ENCODE measurements at regions not wholly inside any gene's neighbourhood (a gene's known extent, or its start where the extent isn't known, plus 50 kb on each side); places are given as distances from the start of the nearest gene placed in this dataset.

- Histone ChIP-seq H3K36me3 (ENCODE audit: control insufficient read depth, insufficient read depth, low read length) (peaks cover 5% of the 10 kb centered on the region), H3K9me3 (ENCODE audit: control insufficient read depth, low read length) (no peaks in the 10 kb centered on the region), H3K4me1 (ENCODE audit: control insufficient read depth, insufficient read depth, low read length) (no peaks in the 10 kb centered on the region), H3K27me3 (ENCODE audit: control insufficient read depth, insufficient read depth, low read length, poor library complexity, severe bottlenecking) (no peaks in the 10 kb centered on the region), H3K27ac (ENCODE audit: low read depth, low read length) (no peak overlapping the region), H3K9ac (ENCODE audit: extremely low read depth, low read length, poor library complexity, severe bottlenecking) (no peak overlapping the region), H3K4me3 (ENCODE audit: low read length) (no peak overlapping the region)
- no peak for DNase-seq
- Mint-ChIP-seq H3K36me3 (ENCODE audit: low read depth) (peaks cover 12% of the 10 kb centered on the region), H3K4me3 (no peak overlapping the region), H3K9me3 (no peaks in the 10 kb centered on the region), H3K27me3 (ENCODE audit: insufficient read depth) (no peaks in the 10 kb centered on the region), H3K27ac (no peak overlapping the region), H3K4me1 (peaks cover 7% of the 10 kb centered on the region)
- TF ChIP-seq, protein P1, sequence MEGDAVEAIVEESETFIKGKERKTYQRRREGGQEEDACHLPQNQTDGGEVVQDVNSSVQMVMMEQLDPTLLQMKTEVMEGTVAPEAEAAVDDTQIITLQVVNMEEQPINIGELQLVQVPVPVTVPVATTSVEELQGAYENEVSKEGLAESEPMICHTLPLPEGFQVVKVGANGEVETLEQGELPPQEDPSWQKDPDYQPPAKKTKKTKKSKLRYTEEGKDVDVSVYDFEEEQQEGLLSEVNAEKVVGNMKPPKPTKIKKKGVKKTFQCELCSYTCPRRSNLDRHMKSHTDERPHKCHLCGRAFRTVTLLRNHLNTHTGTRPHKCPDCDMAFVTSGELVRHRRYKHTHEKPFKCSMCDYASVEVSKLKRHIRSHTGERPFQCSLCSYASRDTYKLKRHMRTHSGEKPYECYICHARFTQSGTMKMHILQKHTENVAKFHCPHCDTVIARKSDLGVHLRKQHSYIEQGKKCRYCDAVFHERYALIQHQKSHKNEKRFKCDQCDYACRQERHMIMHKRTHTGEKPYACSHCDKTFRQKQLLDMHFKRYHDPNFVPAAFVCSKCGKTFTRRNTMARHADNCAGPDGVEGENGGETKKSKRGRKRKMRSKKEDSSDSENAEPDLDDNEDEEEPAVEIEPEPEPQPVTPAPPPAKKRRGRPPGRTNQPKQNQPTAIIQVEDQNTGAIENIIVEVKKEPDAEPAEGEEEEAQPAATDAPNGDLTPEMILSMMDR (conservative IDR thresholded peaks at IDR 0.05): no peak
- WGBS, 2 experiments (ENCODE audit: insufficient coverage in 1 of 2, insufficient read length in 1 of 2): 91 to 100% methylated on average over 1 of the region's 2 CpGs
Observed at GRCh38 chr19:46962030-46962570, 57.5 kb upstream of the NPAS1 start.

DNA sequence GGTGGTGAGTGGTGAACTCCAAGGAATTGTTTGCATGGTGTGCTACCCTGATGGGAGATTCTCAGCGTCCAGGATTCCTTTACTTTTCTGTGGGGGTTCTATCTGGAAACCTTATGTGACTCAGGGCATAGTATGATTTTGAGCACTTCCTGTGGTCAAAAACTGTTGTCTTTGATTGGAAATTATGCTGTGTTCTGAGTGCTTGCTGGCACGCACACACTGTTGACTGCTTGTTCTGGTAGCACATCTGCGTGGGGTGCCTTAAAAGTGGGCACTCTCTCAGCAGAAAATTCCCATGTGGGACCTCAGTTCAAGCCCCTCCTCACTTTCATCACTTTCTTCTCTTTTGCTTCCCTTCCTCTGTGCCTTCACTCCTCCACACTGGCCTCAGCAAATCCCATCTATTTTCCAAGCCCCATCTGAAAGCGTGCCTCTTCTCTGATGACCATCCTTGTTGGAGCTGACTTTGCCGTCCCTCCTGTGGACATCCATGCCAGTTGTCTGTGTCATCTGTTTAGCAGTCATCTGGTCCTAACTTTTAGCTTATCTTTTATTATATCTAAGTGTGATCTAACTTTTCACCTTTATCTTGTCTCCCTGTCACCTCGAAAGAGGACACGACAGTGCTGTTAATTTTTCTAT lies 56.4 kb upstream of the NPAS1 start:
- Mint-ChIP-seq H3K36me3 (ENCODE audit: low read depth) (peaks cover 10% of the 10 kb centered on the region), H3K27me3 (ENCODE audit: insufficient read depth) (no peaks in the 10 kb centered on the region), H3K4me3 (no peak overlapping the region), H3K27ac (peak overlapping the region; percentile 1), H3K9me3 (no peaks in the 10 kb centered on the region), H3K4me1 (peaks cover 17% of the 10 kb centered on the region)
- DNase-seq: no peak
- Histone ChIP-seq H3K36me3 (ENCODE audit: control insufficient read depth, insufficient read depth, low read length) (peaks cover 5% of the 10 kb centered on the region), H3K9ac (ENCODE audit: extremely low read depth, low read length, poor library complexity, severe bottlenecking) (no peak overlapping the region), H3K9me3 (ENCODE audit: control insufficient read depth, low read length) (no peaks in the 10 kb centered on the region), H3K27ac (ENCODE audit: low read depth, low read length) (no peak overlapping the region), H3K27me3 (ENCODE audit: control insufficient read depth, insufficient read depth, low read length, poor library complexity, severe bottlenecking) (no peaks in the 10 kb centered on the region), H3K4me1 (ENCODE audit: control insufficient read depth, insufficient read depth, low read length) (no peaks in the 10 kb centered on the region), H3K4me3 (ENCODE audit: low read length) (no peak overlapping the region)
- 94 to 96% methylated on average over 6 to 7 of the region's 7 CpGs for WGBS, 2 experiments (ENCODE audit: insufficient coverage in 1 of 2, insufficient read length in 1 of 2)
- TF ChIP-seq, protein P1 (conservative IDR thresholded peaks at IDR 0.05): no peak

GRCh38 chr19:46967578-46968032 lies 52.0 kb upstream of the NPAS1 start:
- Histone ChIP-seq H3K27ac (ENCODE audit: low read depth, low read length) (no peak overlapping the region), H3K9ac (ENCODE audit: extremely low read depth, low read length, poor library complexity, severe bottlenecking) (no peak overlapping the region), H3K36me3 (ENCODE audit: control insufficient read depth, insufficient read depth, low read length) (no peaks in the 10 kb centered on the region), H3K4me1 (ENCODE audit: control insufficient read depth, insufficient read depth, low read length) (no peaks in the 10 kb centered on the region), H3K9me3 (ENCODE audit: control insufficient read depth, low read length) (no peaks in the 10 kb centered on the region), H3K27me3 (ENCODE audit: control insufficient read depth, insufficient read depth, low read length, poor library complexity, severe bottlenecking) (no peaks in the 10 kb centered on the region), H3K4me3 (ENCODE audit: low read length) (no peak overlapping the region)
- 89 to 91% methylated on average over 8 of the region's 8 CpGs for WGBS, 2 experiments (ENCODE audit: insufficient coverage in 1 of 2, insufficient read length in 1 of 2)
- Mint-ChIP-seq H3K4me3 (no peak overlapping the region), H3K27me3 (ENCODE audit: insufficient read depth) (no peaks in the 10 kb centered on the region), H3K4me1 (peaks cover 17% of the 10 kb centered on the region), H3K27ac (no peak overlapping the region), H3K9me3 (no peaks in the 10 kb centered on the region), H3K36me3 (ENCODE audit: low read depth) (peaks cover 3% of the 10 kb centered on the region)
- TF ChIP-seq, protein P1 (conservative IDR thresholded peaks at IDR 0.05): no peak
- DNase-seq: no peak
